Colonic mucosa (tissue), 4 donors: ENCODE measurements at regions not wholly inside any gene's neighbourhood (a gene's known extent, or its start where the extent isn't known, plus 50 kb on each side); places are given as distances from the start of the nearest gene placed in this dataset.

Experiments used
- DNase-seq: peaks from one replicate; pipeline ENCODE4 v3.0.0-alpha.2; 2020
- H3K27ac ChIP-seq: fragments of 200-600 bp; one replicate; pipeline ENCODE4 v1.8.0; 2021
- H3K27me3 ChIP-seq: fragments of 200-600 bp; one replicate; pipeline ENCODE4 v1.8.0; 2021
- H3K36me3 ChIP-seq: fragments of 200-600 bp; one replicate; pipeline ENCODE4 v1.8.0; 2021
- H3K4me1 ChIP-seq: fragments of 200-600 bp; one replicate; pipeline ENCODE4 v1.8.0; 2021; ENCODE audit warnings: mild to moderate bottlenecking
- H3K4me3 ChIP-seq: fragments of 200-600 bp; one replicate; pipeline ENCODE4 v1.8.0; 2021
- H3K9ac ChIP-seq, 2 donors: one replicate each; pipeline ENCODE4 v1.7.0; 2013; ENCODE audit warnings: control low read depth in 2 of 2, low read depth in 2 of 2, low read length in 2 of 2
- H3K9me3 ChIP-seq: fragments of 200-600 bp; one replicate; pipeline ENCODE4 v1.8.0; 2021
- intact Hi-C: fragments of 100-400 bp; cut with DNase I; formaldehyde crosslinking; loops from one replicate; pipeline ENCODE4 v1.14.1; 2022
- TF ChIP-seq, protein P1 (sequence below): fragments of 200-600 bp; IDR thresholded peaks from one replicate; pipeline ENCODE4 v1.8.0; 2022; ENCODE audit warnings: antibody characterized with exemption, mild to moderate bottlenecking
- donor health status: healthy.
- donor health status: DM: no; HTN: no; CAD: no.
- donor health status: DM: no; HTN: no; CAD: no.

DNA sequence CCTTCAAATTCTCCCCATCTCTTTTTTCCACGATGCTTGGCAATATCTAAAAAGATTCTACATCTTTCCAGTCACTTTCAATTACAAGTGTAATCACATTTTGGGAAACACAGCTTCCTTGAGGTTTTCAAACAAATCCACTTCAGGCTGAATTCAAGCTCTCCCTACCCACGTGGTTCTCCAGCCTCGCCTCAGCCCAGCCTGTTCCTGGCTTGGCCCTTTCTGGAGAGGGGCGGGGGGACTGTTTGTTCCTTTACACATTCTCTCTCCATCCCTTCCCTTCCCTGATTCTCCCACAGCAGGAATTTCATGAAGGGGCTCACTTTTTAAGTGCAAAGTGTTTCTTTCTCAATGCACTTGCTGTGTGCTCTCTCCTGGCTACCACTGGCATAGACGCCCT, 226.3 kb upstream of the SOX11 start:
- intact Hi-C loops: no loop called here
- TF ChIP-seq, protein P1, sequence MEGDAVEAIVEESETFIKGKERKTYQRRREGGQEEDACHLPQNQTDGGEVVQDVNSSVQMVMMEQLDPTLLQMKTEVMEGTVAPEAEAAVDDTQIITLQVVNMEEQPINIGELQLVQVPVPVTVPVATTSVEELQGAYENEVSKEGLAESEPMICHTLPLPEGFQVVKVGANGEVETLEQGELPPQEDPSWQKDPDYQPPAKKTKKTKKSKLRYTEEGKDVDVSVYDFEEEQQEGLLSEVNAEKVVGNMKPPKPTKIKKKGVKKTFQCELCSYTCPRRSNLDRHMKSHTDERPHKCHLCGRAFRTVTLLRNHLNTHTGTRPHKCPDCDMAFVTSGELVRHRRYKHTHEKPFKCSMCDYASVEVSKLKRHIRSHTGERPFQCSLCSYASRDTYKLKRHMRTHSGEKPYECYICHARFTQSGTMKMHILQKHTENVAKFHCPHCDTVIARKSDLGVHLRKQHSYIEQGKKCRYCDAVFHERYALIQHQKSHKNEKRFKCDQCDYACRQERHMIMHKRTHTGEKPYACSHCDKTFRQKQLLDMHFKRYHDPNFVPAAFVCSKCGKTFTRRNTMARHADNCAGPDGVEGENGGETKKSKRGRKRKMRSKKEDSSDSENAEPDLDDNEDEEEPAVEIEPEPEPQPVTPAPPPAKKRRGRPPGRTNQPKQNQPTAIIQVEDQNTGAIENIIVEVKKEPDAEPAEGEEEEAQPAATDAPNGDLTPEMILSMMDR: no peak
- DNase-seq: no peak
- no peak overlapping the region for H3K4me3 ChIP-seq
- H3K9ac ChIP-seq: no peak overlapping the region
- no peaks in the 10 kb centered on the region for H3K27me3 ChIP-seq
- H3K36me3 ChIP-seq: no peaks in the 10 kb centered on the region
- no peaks in the 10 kb centered on the region for H3K4me1 ChIP-seq
- H3K9me3 ChIP-seq: no peaks in the 10 kb centered on the region
- no peak overlapping the region for H3K27ac ChIP-seq

DNA sequence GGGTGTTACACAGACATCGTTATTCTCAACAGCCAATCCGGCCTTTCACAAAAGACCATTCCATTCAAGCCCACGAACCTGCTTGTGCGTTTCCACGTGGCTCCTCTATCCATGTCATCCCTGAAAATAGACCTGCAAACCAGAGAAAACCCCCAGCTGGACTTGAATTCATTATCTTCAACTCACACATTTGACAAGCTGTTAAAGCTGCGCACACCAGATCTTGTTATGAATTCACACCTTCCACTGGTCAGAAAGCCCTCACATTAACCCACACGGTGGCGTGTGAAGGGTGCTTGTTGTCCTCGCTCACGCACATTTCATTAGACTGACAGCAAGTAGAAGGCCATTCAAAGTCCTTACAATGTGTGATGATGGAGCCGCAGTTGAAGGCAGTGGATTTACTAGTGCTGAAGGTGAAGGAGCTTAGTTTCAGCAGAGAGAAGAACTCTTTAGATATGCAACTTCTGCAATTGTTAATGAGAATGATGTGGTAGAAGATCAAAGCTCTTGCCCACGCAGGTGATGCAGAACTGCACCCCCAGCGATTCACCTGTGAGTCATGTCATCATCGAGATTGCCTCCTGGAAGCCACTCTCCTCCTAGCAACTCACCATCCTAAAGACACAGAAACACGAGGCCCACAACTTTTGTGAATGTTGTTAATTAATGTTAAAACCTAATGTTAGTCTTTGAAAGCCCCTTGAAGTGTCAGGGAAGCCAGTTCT, 224.8 kb upstream of the SOX11 start:
- Histone ChIP-seq H3K27ac (no peak overlapping the region), H3K27me3 (no peaks in the 10 kb centered on the region), H3K9ac (no peak overlapping the region), H3K9me3 (no peaks in the 10 kb centered on the region), H3K36me3 (no peaks in the 10 kb centered on the region), H3K4me3 (no peak overlapping the region), H3K4me1 (no peaks in the 10 kb centered on the region)
- intact Hi-C loops: no loop called here
- DNase-seq: no peak
- TF ChIP-seq, protein P1: no peak

DNA sequence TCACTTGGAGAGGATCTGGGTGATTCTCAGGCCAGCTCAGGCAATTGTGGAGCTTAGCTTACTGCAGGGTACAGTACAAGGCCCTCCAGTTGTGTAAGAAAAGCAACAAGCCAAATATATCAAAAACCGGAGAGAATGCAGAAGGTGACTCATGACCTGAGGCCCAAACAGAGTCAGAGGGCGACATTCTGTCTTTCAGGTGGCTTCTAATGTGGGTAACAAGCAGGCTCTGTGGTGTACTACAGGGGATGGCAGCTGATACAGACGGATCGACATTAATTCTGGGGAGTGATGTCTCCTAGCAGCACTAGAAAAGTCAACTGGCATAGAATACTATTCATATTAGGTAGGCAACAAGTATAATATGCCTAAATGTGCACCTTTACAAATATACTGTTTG, 219.5 kb upstream of the SOX11 start:
- Histone ChIP-seq H3K36me3 (no peaks in the 10 kb centered on the region), H3K4me1 (no peaks in the 10 kb centered on the region), H3K9ac (no peak overlapping the region), H3K9me3 (no peaks in the 10 kb centered on the region), H3K4me3 (no peak overlapping the region), H3K27me3 (no peaks in the 10 kb centered on the region), H3K27ac (no peak overlapping the region)
- intact Hi-C loops: no loop called here
- DNase-seq: no peak
- TF ChIP-seq, protein P1: no peak

DNA sequence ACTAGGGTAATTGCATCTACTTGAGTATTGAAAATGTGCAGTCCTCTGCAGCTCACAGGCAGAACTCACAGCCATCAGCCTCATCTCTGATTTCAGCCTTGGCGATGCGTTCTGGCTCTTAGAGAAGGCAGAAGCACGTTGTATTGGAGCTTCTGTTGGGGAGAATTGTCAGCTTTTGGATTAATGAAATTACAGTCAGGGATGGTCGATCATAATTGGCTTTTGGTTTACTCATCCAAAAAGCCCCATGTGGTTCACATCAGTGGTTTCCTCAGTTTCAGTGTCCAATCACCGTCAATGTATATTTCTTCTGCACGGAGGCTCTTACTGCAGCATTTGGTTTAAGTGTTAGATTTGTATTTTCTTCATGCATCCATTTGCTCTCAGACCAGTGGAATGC, 218.5 kb upstream of the SOX11 start:
- TF ChIP-seq, protein P1: no peak
- Histone ChIP-seq H3K27ac (no peak overlapping the region), H3K9me3 (no peaks in the 10 kb centered on the region), H3K36me3 (no peaks in the 10 kb centered on the region), H3K27me3 (no peaks in the 10 kb centered on the region), H3K4me1 (no peaks in the 10 kb centered on the region), H3K4me3 (no peak overlapping the region), H3K9ac (no peak overlapping the region)
- intact Hi-C loops: no loop called here
- no peak for DNase-seq

DNA sequence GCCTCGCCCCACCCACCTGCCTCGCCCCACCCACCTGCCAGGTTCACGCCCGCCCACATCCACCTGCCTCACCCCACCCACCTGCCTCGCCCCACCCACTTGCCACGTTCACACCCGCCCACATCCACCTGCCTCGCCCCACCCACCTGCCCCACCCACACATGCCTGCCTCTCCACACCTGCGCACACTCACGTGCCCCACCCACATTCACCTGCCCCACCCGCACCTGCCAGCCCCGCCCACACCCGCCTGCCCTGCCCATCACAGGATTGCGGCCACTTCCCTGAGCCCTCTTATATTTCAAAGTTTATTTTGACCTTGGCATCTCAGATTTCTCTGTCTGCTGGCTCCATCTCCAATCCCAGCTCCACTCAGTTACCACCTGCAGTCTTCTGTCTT, 217.5 kb upstream of the SOX11 start:
- TF ChIP-seq, protein P1: no peak
- H3K4me3 ChIP-seq: no peak overlapping the region
- DNase-seq: no peak
- H3K27ac ChIP-seq: no peak overlapping the region
- no peaks in the 10 kb centered on the region for H3K36me3 ChIP-seq
- H3K27me3 ChIP-seq: no peaks in the 10 kb centered on the region
- H3K9me3 ChIP-seq: no peaks in the 10 kb centered on the region
- H3K9ac ChIP-seq: no peak overlapping the region
- intact Hi-C loops: no loop called here
- H3K4me1 ChIP-seq: no peaks in the 10 kb centered on the region
